Fibroblast of lung (primary cell): ENCODE measurements at regions not wholly inside any gene's neighbourhood (a gene's known extent, or its start where the extent isn't known, plus 50 kb on each side); places are given as distances from the start of the nearest gene placed in this dataset.

ENCODE experiments used
- CTCF ChIP-seq, 2 donors: IDR thresholded peaks in 1 of 2; conservative IDR thresholded peaks in 1 of 2; 1 replicate in 1 of 2; 2 replicates in 1 of 2; pipeline ENCODE4 v1.5.1; 2011 to 2012; ENCODE audit warnings: low read length in 2 of 2, control low read depth in 1 of 2, inconsistent platforms in 1 of 2, low read depth in 1 of 2, mild to moderate bottlenecking in 1 of 2
- EZH2 ChIP-seq: IDR thresholded peaks from 2 replicates; pipeline ENCODE4 v1.5.1; 2012; ENCODE audit warnings: low read length, control low read depth, mild to moderate bottlenecking; ENCODE audit errors: missing control alignments

GRCh38 chr1:100631015-100631551 lies 88.5 kb upstream of the VCAM1 start:
- TF ChIP-seq EZH2: no peak
- no peak for TF ChIP-seq CTCF (conservative IDR thresholded peaks at IDR 0.05 in 1 of 2, IDR thresholded peaks at IDR 0.05 in 1 of 2; ENCODE audit: low read depth in 1 of 2, low read length in 2 of 2)
